HG03064 (cell line): ENCODE measurements at regions not wholly inside any gene's neighbourhood (a gene's known extent, or its start where the extent isn't known, plus 50 kb on each side); places are given as distances from the start of the nearest gene placed in this dataset.
A peak's percentile ranks its signal among the peaks of the same experiment; 100 is the strongest.
"Not testable (repeated sequence)": the region's sequence is repeated elsewhere in the genome, so short reads cannot be mapped to it uniquely, and the experiment has no call there.

Source experiments
- ATAC-seq: cut with Tn5 transposase; IDR thresholded peaks from one replicate; pipeline ENCODE4 v1.9.1; 2021; ENCODE audit warnings: low read depth; ENCODE audit not compliant: unreplicated experiment

GRCh38 chr2:207321514-207321913 lies 155.8 kb upstream of the KLF7 start:
- no peak for ATAC-seq

GRCh38 chr2:207324001-207324400 lies 158.3 kb upstream of the KLF7 start:
- no peak for ATAC-seq

GRCh38 chr2:207327513-207327912 lies 161.8 kb upstream of the KLF7 start:
- no peak for ATAC-seq

- ATAC-seq: peak; percentile 40
These were observed 163.2 kb upstream of the KLF7 start for GRCh38 chr2:207328944-207329386.

- ATAC-seq: peak; percentile 50
These were observed 165.2 kb upstream of the KLF7 start for GRCh38 chr2:207330912-207331311.

GRCh38 chr2:207331674-207332073 lies 165.9 kb upstream of the KLF7 start:
- ATAC-seq: no peak

GRCh38 chr2:207332480-207333212 lies 166.9 kb upstream of the KLF7 start:
- ATAC-seq: no peak

GRCh38 chr2:207333599-207334300 lies 168.0 kb upstream of the KLF7 start:
- ATAC-seq: no peak

- peak; percentile 7 for ATAC-seq
These were observed 168.5 kb upstream of the KLF7 start for GRCh38 chr2:207334301-207334623.

GRCh38 chr2:207334624-207335371 lies 169.1 kb upstream of the KLF7 start:
- ATAC-seq: peak; percentile 31

- peak; percentile 33 for ATAC-seq
These were observed 171.8 kb upstream of the KLF7 start for GRCh38 chr2:207337234-207338219.

- ATAC-seq: no peak
These were observed 172.5 kb upstream of the KLF7 start for GRCh38 chr2:207338220-207338607.

- ATAC-seq: no peak
These were observed 172.9 kb upstream of the KLF7 start for GRCh38 chr2:207338610-207339009.

GRCh38 chr2:207341112-207341750 lies 175.5 kb upstream of the KLF7 start:
- no peak for ATAC-seq

GRCh38 chr2:207341804-207342203 lies 176.1 kb upstream of the KLF7 start:
- ATAC-seq: no peak

GRCh38 chr2:207344596-207345394 lies 179.0 kb upstream of the KLF7 start:
- not testable (repeated sequence) for ATAC-seq

- ATAC-seq: no peak
These were observed 178.6 kb upstream of the CREB1 start for GRCh38 chr2:207351171-207351570.

- ATAC-seq: no peak
These were observed 176.6 kb upstream of the CREB1 start for GRCh38 chr2:207352978-207353671.
